Stomach (tissue), 8 donors: ENCODE measurements at regions not wholly inside any gene's neighbourhood (a gene's known extent, or its start where the extent isn't known, plus 50 kb on each side); places are given as distances from the start of the nearest gene placed in this dataset.
A peak's percentile ranks its signal among the peaks of the same experiment; 100 is the strongest.

Experiments
- DNase-seq, 2 donors: peaks; one replicate each; pipeline versions ENCODE4 v3.0.0 to v3.0.0-alpha.2; 2013 to 2019
- H3K27ac ChIP-seq, 5 donors: fragments of 200-600 bp in 4 of 5; sonication (generic) in 4 of 5; one replicate each; pipeline ENCODE4 v1.5.1; 2013 to 2019; ENCODE audit warnings: mild to moderate bottlenecking in 1 of 5, moderate library complexity in 1 of 5
- H3K27me3 ChIP-seq, 3 donors: fragments of 200-600 bp; sonication (generic); one replicate each; pipeline ENCODE4 v1.5.1; 2017 to 2019; ENCODE audit warnings: mixed run types in 1 of 3
- H3K36me3 ChIP-seq, 4 donors: fragments of 200-600 bp; sonication (generic); 1 replicate in 3 of 4; 2 replicates in 1 of 4; pipeline ENCODE4 v1.5.1; 2016 to 2019
- H3K4me1 ChIP-seq, 4 donors: fragments of 200-600 bp; sonication (generic); one replicate each; pipeline ENCODE4 v1.5.1; 2016 to 2019
- H3K4me3 ChIP-seq, 4 donors: fragments of 200-600 bp; sonication (generic) in 3 of 4; one replicate each; pipeline ENCODE4 v1.5.1; 2016 to 2019; ENCODE audit warnings: mild to moderate bottlenecking in 1 of 4
- H3K9me3 ChIP-seq, 4 donors: fragments of 200-600 bp; sonication (generic); one replicate each; pipeline ENCODE4 v1.5.1; 2016 to 2019
- CTCF ChIP-seq, 7 experiments: fragments of 450-650 bp in 4 of 7; fragments of 200-600 bp in 3 of 7; sonication (generic) in 3 of 7; IDR thresholded peaks; one replicate each; pipeline ENCODE4 v1.5.1; 2016 to 2019; ENCODE audit warnings: antibody characterized with exemption in 7 of 7, control low read depth in 2 of 7, mild to moderate bottlenecking in 1 of 7
- EP300 ChIP-seq: sonication (generic); formaldehyde crosslinking; IDR thresholded peaks from one replicate; pipeline ENCODE4 v1.6.1; 2017; ENCODE audit warnings: antibody characterized with exemption
- POLR2A ChIP-seq, 4 donors: fragments of 450-650 bp; IDR thresholded peaks; one replicate each; pipeline ENCODE4 v1.6.1; 2016; ENCODE audit warnings: antibody characterized with exemption in 4 of 4, control low read depth in 2 of 4, mild to moderate bottlenecking in 1 of 4, moderate library complexity in 1 of 4
- POLR2AphosphoS5 ChIP-seq, 3 donors: sonication (generic); formaldehyde crosslinking; IDR thresholded peaks; one replicate each; pipeline ENCODE4 v1.6.1; 2016; ENCODE audit warnings: antibody characterized with exemption in 3 of 3
- WGBS, 5 donors: extraction: QIAGEN DNeasy Blood & Tissue Kit in 3 of 5; methylation state at CpG; one replicate each; pipeline versions ENCODE4 v1.1.5 to v1.1.7; 2013 to 2018; 5-methylcytosine and 5-hydroxymethylcytosine counted together
- intact Hi-C: fragments of 100-400 bp; cut with DNase I; formaldehyde crosslinking; loops from one replicate; pipeline ENCODE4 v1.15.1; 2023; ENCODE audit warnings: low total_unique reads
- donor health status: healthy with polysubstance abuse.
- donor health status: Bipolar disorder and iron deficiency.
- donor health status: healthy.

GRCh38 chr1:43077273-43077672, 94.8 kb downstream of the EBNA1BP2 start:
- TF ChIP-seq POLR2A (IDR thresholded peaks at IDR 0.05) (no peak), CTCF (IDR thresholded peaks at IDR 0.05) (no peak), EP300 (no peak), POLR2AphosphoS5 (IDR thresholded peaks at IDR 0.05) (no peak)
- intact Hi-C loops = no loop called here
- Histone ChIP-seq H3K27me3 (peaks cover 0 to 4% (median 0%) of the 10 kb centered on the region in 3 donors), H3K36me3 (no peaks in the 10 kb centered on the region), H3K4me1 (peaks cover 0 to 12% (median 4%) of the 10 kb centered on the region in 4 donors), H3K4me3 (no peak overlapping the region), H3K27ac (no peak overlapping the region), H3K9me3 (no peaks in the 10 kb centered on the region)
- WGBS, 5 donors = 46 to 61% (median 57%) methylated on average over 6 of the region's 6 CpGs
- no peak for DNase-seq

- H3K4me1 ChIP-seq = peaks cover 0 to 16% (median 6%) of the 10 kb centered on the region in 4 donors
- intact Hi-C loops = no loop called here
- no peaks in the 10 kb centered on the region for H3K9me3 ChIP-seq
- 85 to 93% (median 92%) methylated on average over 2 of the region's 2 CpGs for WGBS, 5 donors
- no peak for DNase-seq
- no peak overlapping the region for H3K4me3 ChIP-seq
- H3K27ac ChIP-seq = no peak overlapping the region
- TF ChIP-seq POLR2AphosphoS5 (IDR thresholded peaks at IDR 0.05) = no peak
- no peak for TF ChIP-seq POLR2A (IDR thresholded peaks at IDR 0.05)
- TF ChIP-seq CTCF (IDR thresholded peaks at IDR 0.05) = no peak
- TF ChIP-seq EP300 = no peak
- H3K27me3 ChIP-seq = no peaks in the 10 kb centered on the region
- no peaks in the 10 kb centered on the region for H3K36me3 ChIP-seq
Observed at GRCh38 chr1:43074709-43075108, 97.4 kb downstream of the EBNA1BP2 start.

GRCh38 chr1:43074244-43074643, 97.8 kb downstream of the EBNA1BP2 start:
- intact Hi-C loops = no loop called here
- no peak for DNase-seq
- H3K4me1 ChIP-seq = peaks cover 2 to 21% (median 11%) of the 10 kb centered on the region in 4 donors

GRCh38 chr1:43073490-43074230, 98.4 kb downstream of the EBNA1BP2 start:
- Histone ChIP-seq H3K27ac (peak overlapping the region in 1 of 5 donors; percentile 21), H3K27me3 (no peaks in the 10 kb centered on the region), H3K4me3 (no peak overlapping the region), H3K4me1 (peaks cover 8 to 27% (median 17%) of the 10 kb centered on the region in 4 donors), H3K36me3 (no peaks in the 10 kb centered on the region), H3K9me3 (no peaks in the 10 kb centered on the region)
- WGBS, 5 donors = 18 to 25% (median 19%) methylated on average over 8 of the region's 8 CpGs
- intact Hi-C loops = loop anchor here (2.0 kb wide), 1 partner anchor 161 kb away; no protein-coding TSS in a partner anchor
- peak; percentile 82 to 94 for DNase-seq
- peak in 5 of 7 experiments; percentile 68 to 95 (median 89) for TF ChIP-seq CTCF (IDR thresholded peaks at IDR 0.05)
- peak in 1 of 3 donors; percentile 33 for TF ChIP-seq POLR2AphosphoS5 (IDR thresholded peaks at IDR 0.05)
- no peak for TF ChIP-seq POLR2A (IDR thresholded peaks at IDR 0.05)
- TF ChIP-seq EP300 = no peak

More at GRCh38 chr1:43074244-43074643, 97.8 kb downstream of the EBNA1BP2 start:
- H3K9me3 ChIP-seq = no peaks in the 10 kb centered on the region
- no peak for TF ChIP-seq CTCF (IDR thresholded peaks at IDR 0.05)
- TF ChIP-seq POLR2AphosphoS5 (IDR thresholded peaks at IDR 0.05) = no peak
- TF ChIP-seq EP300 = no peak
- TF ChIP-seq POLR2A (IDR thresholded peaks at IDR 0.05) = no peak
- H3K27me3 ChIP-seq = no peaks in the 10 kb centered on the region
- H3K27ac ChIP-seq = no peak overlapping the region
- no peak overlapping the region for H3K4me3 ChIP-seq
- H3K36me3 ChIP-seq = no peaks in the 10 kb centered on the region
- WGBS, 5 donors = 79 to 85% (median 80%) methylated on average over 3 of the region's 3 CpGs
